H9 (cell line): ENCODE measurements at regions not wholly inside any gene's neighbourhood (a gene's known extent, or its start where the extent isn't known, plus 50 kb on each side); places are given as distances from the start of the nearest gene placed in this dataset.

Source experiments
- DNase-seq: peaks from one replicate; pipeline ENCODE4 v3.0.0-alpha.2; 2017
- H2AFZ ChIP-seq: one replicate; pipeline ENCODE4 v1.6.1; 2013; ENCODE audit warnings: mild to moderate bottlenecking, low read length, control low read depth, moderate library complexity
- H2AK5ac ChIP-seq: 2 replicates; pipeline ENCODE4 v1.6.1; 2013; ENCODE audit warnings: low read length, control low read depth, mixed read lengths; ENCODE audit not compliant: insufficient read length
- H2BK120ac ChIP-seq: one replicate; pipeline ENCODE4 v1.6.1; 2013; ENCODE audit warnings: low read depth, mild to moderate bottlenecking, low read length, control low read depth, inconsistent platforms; ENCODE audit not compliant: poor library complexity, severe bottlenecking
- H2BK12ac ChIP-seq: 2 replicates; pipeline ENCODE4 v1.6.1; 2013; ENCODE audit warnings: low read length, control low read depth, mixed read lengths, low read depth; ENCODE audit not compliant: insufficient read length
- H2BK15ac ChIP-seq: 2 replicates; pipeline ENCODE4 v1.6.1; 2013; ENCODE audit warnings: low read depth, low read length, control low read depth
- H2BK20ac ChIP-seq: one replicate; pipeline ENCODE4 v1.6.1; 2013; ENCODE audit warnings: low read depth, mild to moderate bottlenecking, low read length, control low read depth, inconsistent platforms; ENCODE audit not compliant: poor library complexity, severe bottlenecking
- H2BK5ac ChIP-seq: 2 replicates; pipeline ENCODE4 v1.6.1; 2013; ENCODE audit warnings: low read length, control low read depth, mixed read lengths; ENCODE audit not compliant: insufficient read length
- H3K14ac ChIP-seq: 2 replicates; pipeline ENCODE4 v1.6.1; 2013; ENCODE audit warnings: low read length, control low read depth; ENCODE audit not compliant: insufficient read depth
- H3K18ac ChIP-seq: 2 replicates; pipeline ENCODE4 v1.6.1; 2013; ENCODE audit warnings: low read depth, mild to moderate bottlenecking, mixed read lengths, low read length, control low read depth; ENCODE audit not compliant: insufficient read length
- H3K23ac ChIP-seq: 2 replicates; pipeline ENCODE4 v1.6.1; 2013; ENCODE audit warnings: low read length, control low read depth, mixed read lengths, low read depth; ENCODE audit not compliant: insufficient read length
- H3K23me2 ChIP-seq: 2 replicates; pipeline ENCODE4 v1.6.1; 2013; ENCODE audit warnings: low read depth, mild to moderate bottlenecking, mixed read lengths, low read length, control low read depth; ENCODE audit not compliant: insufficient read length, poor library complexity, severe bottlenecking
- H3K27ac ChIP-seq: 2 replicates; pipeline ENCODE4 v1.5.1; 2013; ENCODE audit warnings: low read length, control low read depth, mixed read lengths, low read depth; ENCODE audit not compliant: insufficient read length
- H3K27me3 ChIP-seq: 2 replicates; pipeline ENCODE4 v1.6.1; 2013; ENCODE audit warnings: low read length, control low read depth, inconsistent platforms; ENCODE audit not compliant: insufficient read depth
- H3K4ac ChIP-seq: 2 replicates; pipeline ENCODE4 v1.6.1; 2013; ENCODE audit warnings: low read depth, mild to moderate bottlenecking, control low read depth, inconsistent platforms, low read length, moderate library complexity
- H3K4me1 ChIP-seq: 2 replicates; pipeline ENCODE4 v1.6.1; 2013; ENCODE audit warnings: low read length, control low read depth, inconsistent platforms; ENCODE audit not compliant: insufficient read depth
- H3K4me2 ChIP-seq: 2 replicates; pipeline ENCODE4 v1.6.1; 2013; ENCODE audit warnings: low read length, control low read depth, mixed read lengths; ENCODE audit not compliant: insufficient read length, insufficient read depth
- H3K56ac ChIP-seq: 2 replicates; pipeline ENCODE4 v1.6.1; 2013; ENCODE audit warnings: low read depth, mild to moderate bottlenecking, mixed read lengths, low read length, control low read depth; ENCODE audit not compliant: insufficient read length
- H3K79me1 ChIP-seq: 2 replicates; pipeline ENCODE4 v1.6.1; 2013; ENCODE audit warnings: low read depth, mild to moderate bottlenecking, moderate library complexity, low read length, control low read depth, inconsistent platforms; ENCODE audit not compliant: insufficient read depth, poor library complexity, severe bottlenecking
- H3K79me2 ChIP-seq: 2 replicates; pipeline ENCODE4 v1.6.1; 2013; ENCODE audit warnings: low read length, control low read depth, inconsistent platforms; ENCODE audit not compliant: insufficient read depth
- H3K9ac ChIP-seq: 2 replicates; pipeline ENCODE4 v1.6.1; 2013; ENCODE audit warnings: low read length, control low read depth, mixed read lengths; ENCODE audit not compliant: insufficient read length; ENCODE audit errors: extremely low read depth
- H3K9me3 ChIP-seq: one replicate; pipeline ENCODE4 v1.6.1; 2013; ENCODE audit warnings: low read depth, low read length, inconsistent platforms; ENCODE audit not compliant: control insufficient read depth
- H3T11ph ChIP-seq: one replicate; pipeline ENCODE4 v1.6.1; 2013; ENCODE audit warnings: mild to moderate bottlenecking, low read length, control low read depth, inconsistent platforms
- H4K20me1 ChIP-seq: one replicate; pipeline ENCODE4 v1.6.1; 2013; ENCODE audit not compliant: control insufficient read depth, insufficient read length, insufficient read depth
- H4K5ac ChIP-seq: 2 replicates; pipeline ENCODE4 v1.6.1; 2013; ENCODE audit warnings: low read depth, mild to moderate bottlenecking, mixed read lengths, low read length, control low read depth; ENCODE audit not compliant: insufficient read length
- H4K8ac ChIP-seq: replicated peaks from 2 replicates; pipeline ENCODE4 v1.6.1; 2013; ENCODE audit warnings: low read length, control low read depth, mixed read lengths, low read depth; ENCODE audit not compliant: insufficient read length
- H4K91ac ChIP-seq: 2 replicates; pipeline ENCODE4 v1.6.1; 2013; ENCODE audit warnings: low read depth, mild to moderate bottlenecking, moderate library complexity, mixed read lengths, low read length, control low read depth; ENCODE audit not compliant: insufficient read length
- H3K27ac Mint-ChIP-seq, 3 experiments: 2 replicates in 2 of 3; 3 replicates in 1 of 3; pipeline ENCODE4 v1.8.0; 2020 to 2021; ENCODE audit warnings: mixed read lengths in 3 of 3, mild to moderate bottlenecking in 1 of 3, moderate library complexity in 1 of 3
- H3K27me3 Mint-ChIP-seq: 2 replicates; pipeline ENCODE4 v1.8.0; 2021; ENCODE audit warnings: low read depth, mild to moderate bottlenecking, moderate library complexity, mixed read lengths
- H3K36me3 Mint-ChIP-seq, 3 experiments: 2 replicates in 2 of 3; 3 replicates in 1 of 3; pipeline ENCODE4 v1.8.0; 2020 to 2021; ENCODE audit warnings: low read depth in 3 of 3, mixed read lengths in 3 of 3; ENCODE audit not compliant: insufficient read depth in 1 of 3
- H3K4me1 Mint-ChIP-seq, 2 experiments: 2 replicates each; pipeline ENCODE4 v1.8.0; 2020; ENCODE audit warnings: mixed read lengths in 2 of 2
- H3K4me3 Mint-ChIP-seq, 2 experiments: 2 replicates in 1 of 2; 3 replicates in 1 of 2; pipeline ENCODE4 v1.8.0; 2020 to 2021; ENCODE audit warnings: mild to moderate bottlenecking in 2 of 2, mixed read lengths in 2 of 2, moderate library complexity in 1 of 2
- H3K9me3 Mint-ChIP-seq, 2 experiments: 2 replicates in 1 of 2; 3 replicates in 1 of 2; pipeline ENCODE4 v1.8.0; 2020; ENCODE audit warnings: mild to moderate bottlenecking in 2 of 2, mixed read lengths in 2 of 2, moderate library complexity in 1 of 2
- WGBS: extraction: QIAGEN DNeasy Blood & Tissue Kit; methylation state at CpG from one replicate; pipeline ENCODE4 v1.1.7; 2013; ENCODE audit warnings: missing lambda C conversion rate, low lambda C conversion rate, mixed read lengths; ENCODE audit not compliant: insufficient read length; ENCODE audit errors: extremely low coverage; 5-methylcytosine and 5-hydroxymethylcytosine counted together
- TF ChIP-seq, protein P1 (sequence below): fragments of 200-600 bp; sonication (generic); conservative IDR thresholded peaks from 3 replicates; pipeline ENCODE4 v1.8.0; 2021; ENCODE audit warnings: antibody characterized with exemption, mild to moderate bottlenecking

DNA sequence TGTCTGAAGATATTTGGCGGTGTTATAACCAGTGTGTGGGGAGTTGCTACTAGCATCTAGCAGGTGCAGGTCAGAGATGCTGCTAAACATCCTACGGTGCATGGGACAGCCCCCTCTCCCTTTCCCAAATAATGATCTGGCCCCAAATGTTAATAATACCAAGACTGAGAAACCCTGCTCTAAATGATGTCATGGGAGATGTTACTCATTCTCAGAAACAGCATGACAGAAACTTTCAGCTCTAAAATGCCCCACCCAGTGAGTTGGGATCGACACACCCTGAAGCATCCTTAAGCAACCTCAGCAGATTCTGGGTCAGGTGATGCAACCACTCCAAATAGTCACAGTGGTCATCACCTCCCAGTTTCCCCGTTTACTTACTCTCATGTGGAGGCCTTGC is 108.8 kb upstream of the MPP7 start:
- Histone ChIP-seq H3K27me3 (no peaks in the 10 kb centered on the region), H3K9ac (no peak overlapping the region), H3T11ph (no peak overlapping the region), H4K20me1 (no peaks in the 10 kb centered on the region), H2BK15ac (no peak overlapping the region), H3K4me1 (no peaks in the 10 kb centered on the region), H2BK20ac (no peak overlapping the region), H2AK5ac (no peak overlapping the region), H4K91ac (no peak overlapping the region), H2AFZ (no peak overlapping the region), H3K27ac (no peak overlapping the region), H2BK120ac (no peak overlapping the region), H4K5ac (no peak overlapping the region), H4K8ac (no peak overlapping the region), H2BK5ac (no peak overlapping the region), H3K14ac (no peak overlapping the region), H3K23me2 (no peaks in the 10 kb centered on the region), H3K79me2 (no peaks in the 10 kb centered on the region), H3K4me2 (no peak overlapping the region), H3K18ac (no peak overlapping the region), H3K79me1 (no peaks in the 10 kb centered on the region), H3K56ac (no peak overlapping the region), H3K23ac (no peak overlapping the region), H2BK12ac (no peak overlapping the region), H3K4ac (no peak overlapping the region), H3K9me3 (no peaks in the 10 kb centered on the region)
- Mint-ChIP-seq H3K4me3 (no peak overlapping the region), H3K9me3 (peaks cover 15 to 16% of the 10 kb centered on the region in 2 experiments; a peak in 4 of 5 replicates), H3K27ac (no peak overlapping the region), H3K36me3 (peaks cover 1 to 15% (median 5%) of the 10 kb centered on the region in 3 experiments; a peak in 4 of 7 replicates), H3K4me1 (no peaks in the 10 kb centered on the region), H3K27me3 (peaks cover 6% of the 10 kb centered on the region)
- DNase-seq: no peak
- TF ChIP-seq, protein P1, sequence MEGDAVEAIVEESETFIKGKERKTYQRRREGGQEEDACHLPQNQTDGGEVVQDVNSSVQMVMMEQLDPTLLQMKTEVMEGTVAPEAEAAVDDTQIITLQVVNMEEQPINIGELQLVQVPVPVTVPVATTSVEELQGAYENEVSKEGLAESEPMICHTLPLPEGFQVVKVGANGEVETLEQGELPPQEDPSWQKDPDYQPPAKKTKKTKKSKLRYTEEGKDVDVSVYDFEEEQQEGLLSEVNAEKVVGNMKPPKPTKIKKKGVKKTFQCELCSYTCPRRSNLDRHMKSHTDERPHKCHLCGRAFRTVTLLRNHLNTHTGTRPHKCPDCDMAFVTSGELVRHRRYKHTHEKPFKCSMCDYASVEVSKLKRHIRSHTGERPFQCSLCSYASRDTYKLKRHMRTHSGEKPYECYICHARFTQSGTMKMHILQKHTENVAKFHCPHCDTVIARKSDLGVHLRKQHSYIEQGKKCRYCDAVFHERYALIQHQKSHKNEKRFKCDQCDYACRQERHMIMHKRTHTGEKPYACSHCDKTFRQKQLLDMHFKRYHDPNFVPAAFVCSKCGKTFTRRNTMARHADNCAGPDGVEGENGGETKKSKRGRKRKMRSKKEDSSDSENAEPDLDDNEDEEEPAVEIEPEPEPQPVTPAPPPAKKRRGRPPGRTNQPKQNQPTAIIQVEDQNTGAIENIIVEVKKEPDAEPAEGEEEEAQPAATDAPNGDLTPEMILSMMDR: no peak
- no CpG with 5 or more reads among the region's 4 CpGs for WGBS
